Activated naive CD4-positive, alpha-beta T cell treated with Interleukin-2 at 50 U/mL for 16 hours (primary cell): ENCODE measurements at regions not wholly inside any gene's neighbourhood (a gene's known extent, or its start where the extent isn't known, plus 50 kb on each side); places are given as distances from the start of the nearest gene placed in this dataset.

Experiments
- DNase-seq: peaks from one replicate; pipeline ENCODE4 v3.0.0-alpha.2; 2020

GRCh38 chr22:49046000-49046545, 781.6 kb downstream of the BRD1 start:
- DNase-seq: no peak

- no peak for DNase-seq
These were observed 782.4 kb downstream of the BRD1 start for GRCh38 chr22:49045276-49045675.

DNA sequence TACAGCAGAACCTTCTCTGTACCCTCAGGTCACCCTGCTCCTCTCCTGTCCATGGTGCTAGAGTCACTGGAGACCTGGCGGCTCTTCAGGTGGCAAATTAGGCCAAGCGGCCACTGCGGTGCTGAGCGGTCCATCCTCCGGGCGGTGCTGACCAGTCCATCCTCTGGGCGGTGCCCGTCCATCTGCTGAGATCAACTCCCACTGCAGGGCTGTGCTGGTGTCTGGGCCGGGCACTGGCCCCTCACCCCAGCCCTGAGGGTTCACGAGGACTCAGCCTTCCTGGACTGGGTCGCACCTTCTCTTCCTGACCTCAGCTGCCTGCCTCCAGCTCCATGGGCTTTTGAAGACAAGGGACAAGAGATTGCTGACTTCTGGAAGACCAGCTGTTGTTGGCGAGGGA, 782.9 kb downstream of the BRD1 start:
- DNase-seq: no peak

- DNase-seq: no peak
These were observed 783.6 kb downstream of the BRD1 start for GRCh38 chr22:49044091-49044490.

DNA sequence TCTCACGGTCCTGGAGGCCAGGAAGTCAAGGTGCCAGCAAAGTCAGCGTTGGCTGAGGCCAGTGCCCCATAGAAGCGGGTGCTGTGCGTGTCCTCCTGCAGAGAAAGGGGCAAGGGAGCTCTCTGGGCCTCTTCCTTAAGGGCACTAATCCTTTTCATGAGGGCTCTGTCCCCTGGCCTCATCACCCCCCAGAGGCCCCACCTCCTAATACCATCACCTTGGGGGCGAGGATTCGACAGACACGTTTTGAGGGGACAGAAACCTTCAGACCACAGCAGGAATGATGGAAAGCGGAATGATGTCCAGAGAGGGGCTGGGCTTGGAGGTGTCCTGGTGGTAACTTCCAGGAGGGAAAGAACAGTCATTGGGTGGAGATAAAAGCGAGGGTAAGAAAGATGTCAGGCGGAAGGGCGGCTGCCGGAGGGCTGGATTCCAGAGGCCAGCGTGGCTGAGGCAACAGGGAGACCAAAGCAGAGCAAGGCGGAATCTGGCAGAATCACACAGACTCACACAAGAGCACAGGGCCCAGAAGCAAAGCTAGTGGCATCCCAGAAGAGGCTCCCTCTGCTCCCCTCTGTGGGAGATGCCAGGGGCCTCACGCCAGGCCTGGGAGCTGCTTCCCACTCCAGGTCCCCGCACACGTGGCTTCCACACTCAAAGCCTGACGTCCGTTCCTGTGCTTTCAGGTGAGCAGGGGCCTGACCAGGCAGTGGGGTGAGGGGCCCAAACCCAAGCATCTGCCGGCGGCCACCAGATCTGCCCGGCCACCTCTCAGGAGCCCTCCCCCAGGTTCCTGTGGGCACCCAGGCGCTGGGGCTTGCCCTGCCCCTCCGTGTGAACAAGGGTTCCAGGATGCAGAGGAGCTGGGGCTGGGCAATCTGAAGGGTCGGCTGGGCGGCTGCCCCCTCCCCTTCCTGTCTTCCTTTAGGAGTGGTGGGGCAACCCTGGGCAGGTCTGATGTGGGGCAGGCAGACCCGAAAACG, 784.5 kb downstream of the BRD1 start:
- no peak for DNase-seq

DNA sequence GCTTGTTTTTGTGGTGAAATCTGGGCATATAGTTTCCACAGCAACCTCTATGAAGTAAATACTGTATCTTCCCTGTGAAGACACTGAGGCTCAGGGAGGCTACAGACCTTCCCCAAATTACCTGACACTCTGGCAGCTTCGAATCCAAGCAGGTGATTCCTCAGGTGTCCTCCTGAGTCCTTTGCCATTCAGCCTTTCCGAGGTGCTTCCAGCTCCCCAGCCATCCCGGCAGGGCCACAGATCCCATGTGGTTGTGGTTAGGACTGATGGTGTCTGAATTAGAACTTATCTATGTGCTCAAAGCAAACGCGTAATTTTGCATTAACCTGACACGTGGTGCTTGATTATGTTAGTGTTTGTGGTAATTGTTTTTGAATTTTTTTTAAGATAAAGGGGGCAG, 785.6 kb downstream of the BRD1 start:
- no peak for DNase-seq

- no peak for DNase-seq
These were observed 786.8 kb downstream of the BRD1 start for GRCh38 chr22:49040754-49041467.

DNA sequence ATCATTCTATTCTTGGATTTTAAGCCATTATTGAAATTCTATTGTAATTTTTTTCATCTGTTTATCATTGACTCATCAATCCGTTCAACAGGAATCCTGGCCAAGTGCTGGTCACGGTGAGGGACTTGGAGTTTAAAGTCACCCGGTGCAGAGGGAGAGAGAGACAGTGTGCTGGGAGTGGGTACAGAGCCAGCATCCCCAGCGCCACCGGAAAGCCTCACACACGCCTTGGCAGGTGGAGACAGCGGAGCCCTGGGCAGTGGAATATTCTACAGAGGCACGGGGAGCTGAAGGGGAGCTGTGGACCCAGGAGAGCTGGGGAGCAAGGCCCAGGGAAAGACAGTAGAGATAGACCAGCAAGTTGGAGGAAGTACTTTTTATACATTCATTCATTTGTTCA, 787.6 kb downstream of the BRD1 start:
- no peak for DNase-seq

GRCh38 chr22:49039625-49040024, 788.0 kb downstream of the BRD1 start:
- no peak for DNase-seq

DNA sequence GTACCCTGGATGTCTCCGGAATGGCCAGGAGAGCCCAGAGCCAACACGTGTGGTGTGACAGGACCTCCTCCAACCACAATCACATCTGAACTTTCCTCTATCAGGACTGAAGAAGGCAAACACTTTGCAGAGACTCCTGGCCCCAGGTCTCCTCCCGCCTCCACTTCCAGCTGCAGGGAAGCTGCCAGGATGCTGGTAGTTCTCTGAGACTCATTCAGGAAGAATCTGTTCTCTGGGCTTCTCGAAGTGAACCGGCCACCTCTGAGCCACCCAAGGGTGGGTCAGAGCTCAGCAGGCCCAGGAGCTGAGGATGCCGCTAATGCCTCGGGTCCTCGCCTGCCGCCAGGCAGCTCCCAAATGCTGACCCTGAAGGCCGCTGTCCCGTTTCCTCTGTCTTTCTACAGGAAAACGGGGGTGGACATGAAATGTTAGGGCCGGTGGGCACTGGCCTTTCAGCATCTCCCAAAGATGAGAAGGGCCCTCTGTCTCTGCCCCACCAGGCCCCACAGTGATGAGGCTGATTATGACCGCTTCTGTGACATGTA, 789.9 kb downstream of the BRD1 start:
- DNase-seq: no peak

DNA sequence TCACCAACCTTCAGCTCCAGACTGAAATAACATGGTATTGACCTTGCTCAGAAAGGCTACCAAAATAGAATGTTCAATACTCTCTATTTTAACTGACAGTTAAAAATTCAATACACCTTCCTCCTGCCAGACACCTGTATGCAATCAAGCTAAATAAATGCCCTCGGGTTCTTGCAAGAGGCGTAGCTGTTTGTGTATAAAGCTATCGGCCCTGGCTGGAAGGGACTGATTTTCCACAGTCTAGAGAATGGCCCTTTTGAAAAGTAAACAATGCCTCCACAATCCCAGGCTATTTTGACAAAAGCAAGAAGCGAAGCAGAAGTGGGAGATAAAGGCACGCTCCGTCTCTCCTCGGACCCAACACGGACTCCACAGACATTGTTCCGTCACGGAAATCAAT, 791.2 kb downstream of the BRD1 start:
- DNase-seq: no peak

- DNase-seq: no peak
These were observed 791.7 kb downstream of the BRD1 start for GRCh38 chr22:49035818-49036457.

DNA sequence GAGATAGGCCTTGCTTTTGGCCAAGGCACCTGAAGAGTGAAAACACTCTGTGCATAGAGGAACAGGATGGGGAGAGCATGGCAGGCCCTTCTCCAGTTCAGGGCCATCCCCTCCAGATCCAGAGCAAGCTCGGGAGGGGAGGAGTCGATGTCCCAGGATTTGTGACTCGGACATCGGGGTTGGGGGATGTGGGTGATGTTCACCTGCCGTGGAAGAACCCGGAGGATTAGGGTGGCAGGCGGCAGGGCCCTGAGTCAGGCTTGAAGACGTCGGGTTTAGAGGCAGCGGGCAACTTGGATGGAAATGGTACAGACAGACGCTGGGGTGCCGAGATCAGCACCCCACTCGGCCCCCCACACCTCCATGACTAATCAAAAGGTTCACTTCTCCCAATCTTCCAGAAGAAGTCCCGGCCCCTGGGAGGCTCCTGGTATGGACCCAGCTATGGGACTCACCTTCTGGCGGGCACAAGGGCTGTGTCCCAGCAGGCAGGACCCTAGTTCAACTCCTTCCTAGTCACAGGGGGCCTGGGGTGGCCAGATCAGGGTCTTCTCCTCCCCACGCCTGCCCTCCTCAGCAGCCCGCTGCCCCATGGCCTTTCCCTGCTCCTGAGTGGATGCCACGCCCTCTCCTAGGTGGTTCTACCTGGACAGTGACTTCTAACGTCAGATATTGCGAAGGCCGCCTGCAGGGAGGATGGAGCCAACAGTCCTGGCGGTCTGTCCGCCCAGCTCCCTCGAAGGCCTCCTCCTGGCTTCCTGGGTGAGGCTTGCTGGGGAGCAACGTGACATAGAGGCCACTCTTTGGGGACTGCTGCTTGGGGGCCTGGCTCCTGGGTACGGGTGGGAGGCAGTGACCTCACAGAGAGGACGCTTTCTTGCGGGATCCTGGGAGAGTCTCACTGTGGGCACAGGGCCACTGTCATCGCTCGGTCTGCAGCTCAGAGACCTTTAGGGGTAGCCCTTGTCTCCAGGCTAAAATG, 792.5 kb downstream of the BRD1 start:
- no peak for DNase-seq

DNA sequence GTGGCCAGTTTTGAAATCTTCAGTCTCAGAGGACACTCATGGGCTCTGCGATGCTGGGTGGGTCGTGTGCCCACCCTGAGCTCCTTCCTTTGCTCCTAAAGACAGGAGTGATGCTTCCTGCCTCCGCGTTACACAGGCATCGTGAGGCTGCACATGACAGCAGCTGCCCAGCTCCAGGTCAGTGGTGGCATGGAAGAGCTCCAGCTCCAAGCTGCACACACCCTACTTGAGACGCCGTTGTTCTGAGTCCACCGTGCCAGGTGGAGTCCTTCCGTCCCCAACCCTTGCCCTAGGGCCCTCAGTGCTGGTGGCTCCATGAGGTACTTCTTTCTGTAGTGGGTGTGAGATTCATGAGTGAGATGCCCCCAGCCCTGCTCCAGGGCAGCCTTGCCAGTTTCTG, 794.1 kb downstream of the BRD1 start:
- no peak for DNase-seq

DNA sequence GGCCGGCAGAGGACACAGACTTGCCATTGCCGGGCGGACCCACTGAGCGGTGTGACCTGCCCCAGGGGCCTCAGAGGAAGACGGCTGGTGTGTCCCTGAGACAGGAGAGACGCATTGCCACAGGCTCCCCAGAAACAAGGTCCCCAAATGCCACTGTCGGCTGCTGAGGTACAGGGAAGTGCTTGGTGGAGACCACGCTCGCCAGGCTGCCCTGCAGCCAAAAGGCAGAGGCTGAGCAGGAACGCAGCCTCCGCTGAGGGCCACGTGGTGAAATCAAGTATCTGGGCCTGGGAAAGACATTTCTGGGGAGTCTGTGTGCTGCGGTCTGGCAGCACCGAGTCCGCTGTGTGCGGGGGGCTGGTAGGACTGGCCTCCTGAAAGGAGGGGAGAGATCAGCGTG, 794.9 kb downstream of the BRD1 start:
- no peak for DNase-seq

DNA sequence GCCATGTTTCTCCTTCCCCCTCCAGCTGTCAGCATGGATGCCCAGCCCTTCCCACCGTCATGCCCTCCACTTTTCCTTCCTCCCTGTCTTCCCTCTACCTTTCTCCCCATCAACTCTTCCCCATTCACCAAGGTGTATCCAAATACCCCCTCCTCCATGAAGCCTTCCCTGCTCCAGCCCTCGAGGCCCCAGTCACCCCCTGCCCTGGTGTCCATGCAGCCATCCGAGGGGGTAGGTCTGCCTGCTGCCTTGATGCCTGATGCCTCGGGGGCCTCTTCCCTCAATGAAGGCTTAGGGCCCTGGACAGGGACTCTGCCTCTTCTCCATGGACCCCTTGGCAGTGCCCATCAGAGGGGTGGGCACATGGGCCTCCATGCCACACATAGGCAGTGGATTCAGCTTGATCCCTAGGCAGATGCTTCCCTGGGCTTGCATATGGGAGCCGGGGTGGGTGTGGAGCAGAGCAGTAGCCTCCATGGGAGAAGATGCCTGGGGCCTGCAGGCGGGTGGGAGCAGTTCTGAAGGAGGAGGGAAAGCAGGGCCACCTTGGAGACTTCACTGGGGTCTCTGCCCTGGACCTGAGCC, 795.8 kb downstream of the BRD1 start:
- DNase-seq: no peak

DNA sequence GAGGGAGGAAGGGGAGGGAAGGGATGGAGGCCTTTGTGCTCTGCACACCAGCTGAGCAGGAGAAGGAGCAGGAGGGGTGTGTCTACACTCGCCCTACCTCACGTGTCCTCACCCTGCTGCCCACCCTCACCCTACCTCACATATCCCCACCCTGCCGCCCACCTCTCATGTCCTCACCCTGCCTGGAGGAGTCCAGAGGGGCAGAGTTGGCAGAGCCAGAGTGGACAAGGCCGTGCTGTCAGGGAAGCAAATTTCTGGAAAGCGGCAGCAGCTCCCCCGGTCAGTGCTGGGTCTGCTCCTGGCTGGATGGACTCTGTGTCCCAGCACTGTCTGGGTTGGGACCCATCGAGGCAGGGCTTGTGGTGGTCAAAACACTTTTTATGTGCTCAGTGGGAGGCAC, 799.6 kb downstream of the BRD1 start:
- no peak for DNase-seq

DNA sequence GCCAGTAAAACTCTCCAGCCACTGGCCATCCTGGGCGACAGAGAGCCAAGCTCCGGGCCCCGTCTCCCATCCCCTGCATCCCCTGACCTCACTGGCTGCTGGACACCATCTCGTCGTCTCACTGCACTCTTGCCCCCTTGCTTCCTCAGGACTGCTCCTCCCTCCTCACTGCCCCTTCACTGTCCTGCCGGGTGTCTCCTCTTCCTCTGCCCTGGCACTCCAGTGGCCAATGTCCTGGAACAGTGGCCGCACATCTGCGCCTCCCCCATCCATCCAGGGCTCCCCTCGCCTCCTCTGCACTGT, 800.4 kb downstream of the BRD1 start:
- DNase-seq: no peak

DNA sequence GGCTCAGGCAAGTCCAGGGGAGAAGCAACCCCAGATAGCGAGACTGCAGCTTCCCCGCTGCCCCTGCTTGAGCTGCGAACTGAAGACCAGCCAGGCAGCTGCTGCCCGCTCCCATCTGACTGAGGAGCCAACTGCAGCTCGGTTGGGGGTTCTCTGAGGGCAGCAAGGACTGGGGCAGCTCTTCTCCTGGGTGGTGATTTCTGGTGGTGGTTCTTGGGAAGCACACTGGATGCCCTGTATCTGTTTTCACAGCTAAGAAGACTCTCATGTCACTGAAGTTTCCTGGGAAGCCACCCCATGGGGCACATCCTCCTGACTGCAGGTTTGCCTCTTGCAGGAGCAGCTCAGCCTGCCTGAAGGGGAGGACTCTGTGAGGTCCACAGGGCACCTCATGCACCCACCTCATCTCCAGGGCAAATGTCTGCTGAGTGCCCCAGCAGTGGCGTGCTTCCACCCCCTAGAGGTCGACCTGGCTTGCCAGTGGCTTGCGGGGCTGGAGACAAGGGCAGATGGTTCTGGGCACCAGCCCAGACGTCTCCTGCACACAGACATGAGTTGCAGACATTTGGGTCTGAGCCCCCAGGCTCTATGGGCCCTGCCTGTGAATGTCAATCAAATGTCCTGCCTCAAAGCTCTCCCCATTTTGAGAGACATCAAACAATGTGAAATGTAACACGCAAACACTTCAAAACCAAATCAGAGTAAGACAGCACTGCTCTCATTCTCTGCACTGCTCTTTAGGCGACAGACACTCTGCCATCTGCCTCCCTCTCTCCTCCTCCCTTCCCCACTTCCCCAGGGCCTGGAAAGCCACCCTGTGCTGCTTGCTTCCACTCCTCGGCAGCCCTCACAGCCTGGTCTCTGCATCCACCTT, 800.9 kb downstream of the BRD1 start:
- DNase-seq: no peak

DNA sequence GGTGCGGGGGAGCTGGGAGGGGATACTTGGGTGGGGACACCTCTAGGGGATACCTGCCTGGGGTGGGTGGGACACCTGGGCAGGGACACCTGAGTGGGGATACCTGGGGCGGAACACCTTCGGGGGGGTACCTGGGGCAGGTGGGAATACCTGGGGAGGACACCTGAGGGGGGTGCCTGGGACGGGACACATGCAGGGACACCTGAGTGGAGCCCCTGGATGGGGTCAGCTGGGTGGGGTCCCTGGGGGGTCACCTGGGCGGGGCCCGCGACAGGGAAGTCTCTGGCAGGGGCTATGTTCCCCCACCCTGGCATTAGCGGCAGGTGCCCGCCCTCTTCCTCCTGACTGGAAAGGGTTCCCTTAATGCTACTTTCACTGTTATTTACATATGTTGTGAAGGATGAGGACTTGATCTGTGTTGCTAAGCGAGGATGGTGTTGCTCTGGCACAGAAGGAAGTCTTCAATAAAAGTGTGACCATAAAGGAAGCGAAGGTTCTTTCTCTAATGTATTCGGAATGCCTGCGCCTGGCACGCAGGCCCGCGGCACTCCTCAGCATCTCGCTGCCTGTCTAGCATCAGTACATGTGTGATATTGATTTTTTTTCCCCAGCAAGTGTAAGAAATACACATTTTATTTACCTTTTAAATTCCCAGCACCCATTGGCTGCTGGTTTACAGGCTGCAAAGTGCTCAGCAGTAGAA, 801.7 kb downstream of the BRD1 start:
- DNase-seq: no peak
